ENCODE measurements at regions not wholly inside any gene's neighbourhood (a gene's known extent, or its start where the extent isn't known, plus 50 kb on each side); places are given as distances from the start of the nearest gene placed in this dataset.

DNA sequence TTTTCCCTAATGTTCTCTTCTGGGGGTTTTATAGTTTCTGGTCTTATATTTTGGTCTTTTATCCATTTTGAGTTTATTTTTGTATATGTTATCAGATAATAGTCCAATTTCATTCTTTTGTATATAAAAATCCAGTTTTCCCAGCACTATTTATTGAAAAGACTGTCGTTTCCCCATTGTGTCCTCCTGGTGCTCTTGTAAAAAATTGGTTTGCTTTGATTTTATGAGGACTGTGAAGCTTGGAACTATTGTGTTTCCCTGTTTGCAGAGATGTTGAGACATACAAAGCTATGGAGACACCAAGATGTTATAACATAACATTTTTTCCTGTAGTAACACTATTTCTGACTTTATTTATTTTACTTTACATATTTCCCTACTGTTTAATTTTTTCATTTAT lies 163.3 kb upstream of the TUT7 start:
- TF ChIP-seq, protein P1, sequence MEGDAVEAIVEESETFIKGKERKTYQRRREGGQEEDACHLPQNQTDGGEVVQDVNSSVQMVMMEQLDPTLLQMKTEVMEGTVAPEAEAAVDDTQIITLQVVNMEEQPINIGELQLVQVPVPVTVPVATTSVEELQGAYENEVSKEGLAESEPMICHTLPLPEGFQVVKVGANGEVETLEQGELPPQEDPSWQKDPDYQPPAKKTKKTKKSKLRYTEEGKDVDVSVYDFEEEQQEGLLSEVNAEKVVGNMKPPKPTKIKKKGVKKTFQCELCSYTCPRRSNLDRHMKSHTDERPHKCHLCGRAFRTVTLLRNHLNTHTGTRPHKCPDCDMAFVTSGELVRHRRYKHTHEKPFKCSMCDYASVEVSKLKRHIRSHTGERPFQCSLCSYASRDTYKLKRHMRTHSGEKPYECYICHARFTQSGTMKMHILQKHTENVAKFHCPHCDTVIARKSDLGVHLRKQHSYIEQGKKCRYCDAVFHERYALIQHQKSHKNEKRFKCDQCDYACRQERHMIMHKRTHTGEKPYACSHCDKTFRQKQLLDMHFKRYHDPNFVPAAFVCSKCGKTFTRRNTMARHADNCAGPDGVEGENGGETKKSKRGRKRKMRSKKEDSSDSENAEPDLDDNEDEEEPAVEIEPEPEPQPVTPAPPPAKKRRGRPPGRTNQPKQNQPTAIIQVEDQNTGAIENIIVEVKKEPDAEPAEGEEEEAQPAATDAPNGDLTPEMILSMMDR (IDR thresholded peaks at IDR 0.05; ENCODE audit: low read depth, low read length), result no peak
- DNase-seq, result no peak
- Histone ChIP-seq H3K36me3 (no peaks in the 10 kb centered on the region), H3K4me3 (ENCODE audit: low read depth, low read length) (no peak overlapping the region), H3K9me3 (no peaks in the 10 kb centered on the region), H3K27me3 (no peaks in the 10 kb centered on the region), H3K4me1 (no peaks in the 10 kb centered on the region)

DNA sequence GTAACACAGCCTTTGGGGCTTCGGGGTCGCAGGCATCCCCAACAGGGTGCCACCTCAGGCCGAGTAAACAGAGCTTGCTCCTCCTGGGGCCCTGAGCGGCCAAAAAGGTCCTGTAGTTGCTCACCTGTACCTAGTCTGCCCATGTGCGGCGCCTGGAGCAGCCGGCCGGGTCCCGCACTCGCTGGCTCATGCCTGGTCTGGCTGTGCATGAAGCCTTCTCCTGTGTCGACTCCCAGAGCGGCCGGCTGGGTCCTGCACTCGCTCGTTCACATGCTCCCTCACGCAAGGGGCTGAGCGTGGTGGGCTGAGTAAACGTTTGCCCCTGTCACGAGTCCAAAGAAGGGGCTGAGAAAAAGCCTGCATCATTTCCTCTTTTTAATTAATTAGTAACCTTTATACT lies 162.4 kb upstream of the TUT7 start:
- Histone ChIP-seq H3K36me3 (no peaks in the 10 kb centered on the region), H3K27me3 (no peaks in the 10 kb centered on the region; the same call in 1 of the 2 replicates), H3K4me1 (no peaks in the 10 kb centered on the region), H3K9me3 (no peaks in the 10 kb centered on the region), H3K4me3 (ENCODE audit: low read depth, low read length) (no peak overlapping the region)
- no peak for DNase-seq
- TF ChIP-seq, protein P1 (IDR thresholded peaks at IDR 0.05; ENCODE audit: low read depth, low read length), result no peak

DNA sequence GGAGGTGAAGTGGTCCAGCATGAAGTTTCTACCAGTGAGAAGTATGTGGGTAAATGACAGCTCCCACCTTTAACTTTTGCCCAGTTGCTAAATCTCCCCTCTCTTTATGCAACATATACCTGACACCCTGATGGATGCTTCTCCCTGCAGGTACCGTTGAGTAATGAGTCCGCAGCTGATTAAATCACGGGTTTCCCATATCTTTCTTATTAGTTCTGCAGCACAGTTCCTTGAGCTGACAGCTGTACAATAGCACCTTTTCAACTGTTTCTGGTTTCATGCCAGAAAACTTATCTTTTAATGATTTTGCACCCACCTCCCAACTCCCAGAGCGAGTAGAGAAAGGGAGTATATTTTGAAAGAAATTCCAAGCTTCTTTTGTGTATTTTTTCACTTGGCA lies 161.0 kb upstream of the TUT7 start:
- DNase-seq, result no peak
- Histone ChIP-seq H3K36me3 (no peaks in the 10 kb centered on the region), H3K27me3 (no peaks in the 10 kb centered on the region; the same call in 1 of the 2 replicates)

DNA sequence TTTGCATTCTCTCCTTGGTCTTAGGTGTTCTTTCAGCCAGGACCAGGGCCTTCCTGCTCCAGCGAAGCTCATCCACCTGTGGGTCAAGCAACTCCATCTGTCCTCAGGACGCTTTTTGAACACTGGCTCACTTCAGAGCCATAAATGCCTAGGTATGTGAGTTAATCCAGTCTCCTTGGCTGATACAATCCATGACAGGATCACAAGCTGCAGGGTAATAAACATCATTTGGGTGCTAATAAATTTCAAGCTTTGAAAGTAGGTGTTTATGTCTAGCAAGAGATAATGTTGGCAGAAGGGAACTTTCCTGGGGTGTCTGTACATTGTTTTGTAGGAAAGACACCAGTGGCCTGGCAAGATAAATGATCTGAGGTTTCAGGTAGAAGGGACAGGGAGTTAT lies 159.2 kb upstream of the TUT7 start:
- DNase-seq, result no peak
- no peak overlapping the region for H3K4me3 ChIP-seq (ENCODE audit: low read depth, low read length)
- TF ChIP-seq, protein P1 (IDR thresholded peaks at IDR 0.05; ENCODE audit: low read depth, low read length), result no peak
- H3K4me1 ChIP-seq, result no peaks in the 10 kb centered on the region
- no peaks in the 10 kb centered on the region for H3K36me3 ChIP-seq
- H3K27me3 ChIP-seq, result no peaks in the 10 kb centered on the region; the same call in 1 of the 2 replicates
- H3K9me3 ChIP-seq, result no peaks in the 10 kb centered on the region

More for the DNA sequence above, 161.0 kb upstream of the TUT7 start:
- Histone ChIP-seq H3K4me3 (ENCODE audit: low read depth, low read length) (no peak overlapping the region), H3K4me1 (no peaks in the 10 kb centered on the region), H3K9me3 (no peaks in the 10 kb centered on the region)
- TF ChIP-seq, protein P1 (IDR thresholded peaks at IDR 0.05; ENCODE audit: low read depth, low read length), result no peak

DNA sequence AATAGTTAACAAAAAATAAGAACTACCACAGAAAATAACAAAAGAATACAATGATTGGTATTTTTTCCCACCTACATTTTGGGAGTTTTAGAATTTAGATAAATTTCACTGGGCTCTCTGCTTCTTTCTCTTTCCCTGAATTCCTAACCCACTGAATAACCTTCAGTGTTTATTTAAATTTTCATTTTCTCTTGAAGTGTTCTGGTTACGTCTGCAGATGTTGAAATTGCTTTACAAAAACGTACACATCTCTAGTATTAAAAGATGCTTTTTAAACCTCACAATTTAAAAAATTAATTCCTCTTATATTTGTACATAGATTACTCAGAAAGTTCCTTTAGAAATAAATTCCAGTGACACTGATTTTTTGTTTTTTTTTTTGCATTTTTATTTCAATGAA lies 158.7 kb upstream of the TUT7 start:
- H3K9me3 ChIP-seq, result no peaks in the 10 kb centered on the region
- H3K4me3 ChIP-seq (ENCODE audit: low read depth, low read length), result no peak overlapping the region
- no peak for DNase-seq
- H3K27me3 ChIP-seq, result no peaks in the 10 kb centered on the region; the same call in 1 of the 2 replicates
- no peaks in the 10 kb centered on the region for H3K36me3 ChIP-seq
- TF ChIP-seq, protein P1 (IDR thresholded peaks at IDR 0.05; ENCODE audit: low read depth, low read length), result no peak
- no peaks in the 10 kb centered on the region for H3K4me1 ChIP-seq

DNA sequence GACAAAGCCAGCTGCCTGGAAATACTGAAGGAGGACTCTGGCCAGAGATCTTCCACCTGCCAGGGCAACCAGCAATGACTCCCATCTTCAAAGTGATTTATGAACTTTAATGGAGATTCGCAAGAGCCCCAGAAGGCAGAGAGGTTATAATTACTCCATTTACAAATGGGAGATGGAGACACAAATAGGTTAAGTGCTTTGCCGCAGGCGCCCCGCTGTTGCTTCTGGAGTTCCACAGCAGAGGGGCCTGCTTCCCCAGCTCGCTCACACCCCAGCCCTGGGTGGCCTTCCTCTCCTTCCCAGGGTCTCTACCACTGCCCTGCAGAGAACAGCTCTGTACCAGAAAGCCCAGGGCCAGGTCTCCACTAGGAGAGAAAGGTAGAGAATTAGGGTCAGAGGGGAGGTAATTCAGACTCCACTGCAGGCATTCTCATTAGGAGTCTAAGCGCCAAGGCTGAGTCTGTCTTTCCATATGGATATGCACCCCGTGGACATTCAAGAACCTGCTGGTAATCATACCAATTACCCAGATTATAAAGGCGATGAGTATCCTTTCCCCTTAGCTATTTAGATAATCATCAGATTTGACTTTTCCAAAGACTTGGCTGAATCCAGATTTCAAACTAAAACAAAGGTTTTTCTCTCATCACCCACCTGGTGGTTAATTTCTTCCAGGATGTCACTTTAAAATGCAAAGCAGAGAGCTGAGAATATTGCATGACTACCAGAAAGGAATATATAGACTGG lies 157.6 kb upstream of the TUT7 start:
- no peaks in the 10 kb centered on the region; the same call in 1 of the 2 replicates for H3K27me3 ChIP-seq
- no peak overlapping the region for H3K4me3 ChIP-seq (ENCODE audit: low read depth, low read length)
- peak; percentile 57 for DNase-seq
- no peaks in the 10 kb centered on the region for H3K4me1 ChIP-seq
- TF ChIP-seq, protein P1 (IDR thresholded peaks at IDR 0.05; ENCODE audit: low read depth, low read length), result no peak
- H3K36me3 ChIP-seq, result no peaks in the 10 kb centered on the region
- H3K9me3 ChIP-seq, result no peaks in the 10 kb centered on the region
